Amniotic stem cell (primary cell): ENCODE measurements at regions not wholly inside any gene's neighbourhood (a gene's known extent, or its start where the extent isn't known, plus 50 kb on each side); places are given as distances from the start of the nearest gene placed in this dataset.

Source experiments
- DNase-seq: peaks from one replicate; lab custom pipeline; 2025; lab: John Stamatoyannopoulos, UW

DNA sequence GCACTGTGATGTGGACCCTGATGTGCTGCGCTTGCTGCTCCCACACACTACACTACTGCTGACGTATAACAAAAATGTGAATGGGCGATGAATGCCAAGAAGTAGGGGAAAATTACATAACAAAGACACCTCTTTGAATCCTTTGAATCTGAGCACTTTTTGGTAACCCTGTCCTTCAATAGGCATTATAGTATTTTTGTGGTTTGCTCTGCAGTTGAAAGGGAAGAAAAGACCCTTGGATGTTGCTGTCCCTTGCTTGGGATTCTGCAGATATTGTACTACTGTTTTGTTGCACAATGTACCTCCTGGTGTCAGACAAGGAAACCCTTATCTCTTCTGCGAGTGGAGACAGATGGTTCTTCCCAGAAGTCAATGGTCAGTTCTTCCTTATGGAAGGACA, 124.8 kb upstream of the UBE3A start:
- no peak for DNase-seq

DNA sequence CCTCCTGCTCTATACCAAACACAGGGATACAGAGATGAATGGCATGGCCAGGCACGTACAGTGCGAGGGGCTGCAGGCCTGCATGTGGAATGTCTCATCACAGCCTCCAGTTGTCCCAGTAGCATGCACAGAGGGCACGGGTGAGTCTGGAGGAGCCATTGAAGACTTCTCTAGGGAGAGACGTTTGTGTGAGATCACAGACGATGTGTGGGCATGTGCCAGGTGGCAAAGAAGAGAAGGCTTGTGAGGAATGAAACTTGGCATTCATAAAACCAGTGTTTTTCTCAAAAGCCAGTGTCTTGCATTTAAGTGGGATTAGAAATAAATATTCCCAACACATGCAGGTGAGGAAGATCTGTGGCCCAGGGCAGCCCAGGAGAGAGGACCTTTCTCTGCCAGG, 119.1 kb upstream of the UBE3A start:
- no peak for DNase-seq

GRCh38 chr15:25556136-25556535, 117.3 kb upstream of the UBE3A start:
- DNase-seq: no peak

GRCh38 chr15:25554640-25555039, 115.8 kb upstream of the UBE3A start:
- DNase-seq: no peak

- no peak for DNase-seq
These were observed 109.8 kb upstream of the UBE3A start for GRCh38 chr15:25548600-25548999.

GRCh38 chr15:25545889-25546288, 107.1 kb upstream of the UBE3A start:
- DNase-seq: no peak

GRCh38 chr15:25545017-25545416, 106.2 kb upstream of the UBE3A start:
- DNase-seq: no peak

GRCh38 chr15:25544076-25544475, 105.3 kb upstream of the UBE3A start:
- no peak for DNase-seq

DNA sequence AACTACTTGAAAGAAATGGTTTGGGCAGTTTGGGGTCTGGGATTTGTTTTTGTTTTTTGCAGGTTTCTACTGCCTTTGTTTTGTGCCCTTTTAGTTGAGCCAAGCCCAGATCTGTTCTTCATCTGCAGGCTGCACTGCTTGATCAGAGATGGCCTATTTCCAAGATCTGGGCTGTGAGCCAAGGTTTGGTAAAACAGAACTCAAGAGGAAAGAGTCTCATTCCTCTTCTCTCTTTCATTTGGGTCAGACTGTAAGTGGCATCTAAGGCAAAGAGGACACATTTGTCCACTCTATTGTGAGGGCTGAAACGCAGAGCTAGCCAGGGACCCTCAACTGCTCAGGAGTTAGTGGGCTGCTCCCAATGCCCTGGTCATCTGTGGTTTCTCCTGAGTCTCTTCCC, 104.4 kb upstream of the UBE3A start:
- no peak for DNase-seq

DNA sequence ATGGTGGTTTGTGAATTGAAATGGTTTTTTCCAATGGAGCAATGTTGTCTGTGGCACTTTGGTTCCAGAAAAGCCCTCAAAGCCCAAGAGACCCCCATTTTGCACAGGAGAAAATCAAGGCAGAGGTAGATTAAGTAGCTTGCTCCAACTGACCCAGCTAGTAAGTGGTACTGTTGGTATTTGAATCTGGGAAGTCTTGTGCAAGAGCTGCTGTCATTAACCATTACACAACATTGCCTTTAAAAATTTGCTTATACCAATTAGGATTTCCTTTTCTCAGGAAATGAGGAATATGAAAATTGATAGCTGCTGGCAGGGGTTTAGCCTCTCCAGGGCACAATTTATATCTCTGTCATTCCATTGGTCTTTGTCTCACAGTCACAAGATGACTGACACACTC, 102.4 kb upstream of the UBE3A start:
- no peak for DNase-seq

DNA sequence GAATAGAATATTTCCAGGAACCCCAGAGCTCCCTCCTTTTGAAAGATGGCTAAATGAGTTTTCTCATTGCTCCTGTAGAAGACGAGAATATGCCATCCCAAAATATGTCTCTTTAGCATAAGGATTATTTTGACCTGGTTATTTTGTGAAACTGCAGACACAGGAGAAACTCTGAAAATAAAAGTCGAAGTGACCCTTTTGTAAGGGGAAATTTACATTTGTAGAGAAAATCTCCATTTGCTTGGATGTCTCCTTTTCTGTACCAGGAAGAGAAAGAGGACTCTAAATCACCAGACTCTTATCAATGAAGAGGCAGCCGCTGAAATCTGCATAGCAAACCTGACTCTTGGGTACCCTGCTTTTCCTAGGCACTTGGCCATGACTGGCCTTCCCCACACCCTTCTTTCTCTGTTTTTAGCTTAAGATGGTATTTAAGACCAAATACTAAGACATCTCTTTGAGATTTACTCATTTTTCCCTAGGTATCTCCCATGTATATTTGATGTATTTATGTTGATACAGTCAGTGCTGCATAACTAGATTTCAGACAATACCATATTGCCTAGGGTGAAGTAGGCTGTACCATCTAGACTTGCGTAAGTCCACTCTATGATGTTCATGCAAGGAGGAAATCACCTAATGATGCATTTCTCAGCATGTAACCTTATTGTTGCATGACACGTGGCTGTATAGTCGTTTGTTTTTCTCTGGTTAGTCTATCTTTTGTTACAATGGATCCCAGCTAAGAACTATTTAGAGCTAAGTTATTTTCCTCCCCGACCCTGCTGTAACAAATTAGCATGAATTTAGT, 98.2 kb upstream of the UBE3A start:
- no peak for DNase-seq

- DNase-seq: no peak
These were observed 97.0 kb upstream of the UBE3A start for GRCh38 chr15:25535866-25536265.

DNA sequence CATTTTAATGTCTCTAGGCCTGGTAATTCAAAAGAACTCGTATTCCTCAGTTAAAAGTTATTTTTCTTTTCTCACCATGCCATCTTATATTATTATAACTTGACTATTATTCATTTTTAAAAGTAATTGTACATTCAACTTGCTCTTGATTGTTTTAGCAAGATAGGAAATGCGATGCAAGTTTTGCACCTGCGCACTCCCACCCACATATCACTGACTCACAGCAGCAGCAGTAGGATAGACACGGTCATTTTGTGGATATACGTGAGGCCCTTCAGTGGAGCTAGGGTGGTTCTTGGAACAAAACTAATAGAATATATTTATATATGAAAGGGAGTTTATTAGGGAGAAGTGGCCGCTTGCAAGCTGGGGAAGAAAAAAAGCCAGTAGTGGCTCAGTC, 95.5 kb upstream of the UBE3A start:
- no peak for DNase-seq

GRCh38 chr15:25532269-25533140, 93.7 kb upstream of the UBE3A start:
- no peak for DNase-seq

DNA sequence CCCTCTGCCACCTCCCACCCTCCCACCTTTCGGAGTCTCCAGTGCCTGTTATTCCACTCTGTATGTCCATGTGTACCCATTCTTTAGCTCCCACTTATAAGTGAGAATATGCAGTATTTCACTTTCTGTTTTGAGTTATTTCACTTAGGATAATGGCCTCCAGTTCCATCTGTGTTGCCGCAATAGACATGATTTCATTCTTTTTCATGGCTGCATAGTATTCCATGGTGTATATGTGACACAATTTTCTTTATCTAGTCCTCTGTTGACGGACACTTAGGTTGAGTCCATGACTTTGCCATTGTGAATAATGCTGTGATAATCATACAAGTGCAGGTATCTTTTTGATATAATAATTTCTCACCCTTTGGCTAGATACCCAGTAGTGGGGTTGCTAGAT, 91.0 kb upstream of the UBE3A start:
- no peak for DNase-seq

- no peak for DNase-seq
These were observed 88.3 kb upstream of the UBE3A start for GRCh38 chr15:25527118-25527517.

DNA sequence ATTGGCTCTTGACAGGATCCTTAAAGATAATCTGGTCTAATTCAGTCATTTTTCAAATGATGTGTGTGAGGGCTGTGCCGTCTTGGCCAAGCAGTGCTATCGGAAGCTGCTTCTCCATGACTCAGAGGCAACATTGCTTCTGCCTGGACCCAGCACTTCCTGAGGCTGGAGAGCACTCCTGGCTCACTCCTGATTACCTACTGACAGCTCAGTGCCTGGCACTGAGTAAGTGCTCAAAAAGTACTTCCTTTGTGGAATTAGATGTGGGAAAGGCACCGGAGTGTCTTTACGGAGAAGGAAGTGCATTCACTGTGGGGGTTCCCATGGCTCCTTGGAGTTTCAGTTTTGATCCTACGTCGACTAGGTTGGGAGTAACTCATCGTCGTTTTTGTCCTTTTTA, 86.9 kb upstream of the UBE3A start:
- no peak for DNase-seq

- DNase-seq: no peak
These were observed 76.8 kb upstream of the UBE3A start for GRCh38 chr15:25515633-25516032.

DNA sequence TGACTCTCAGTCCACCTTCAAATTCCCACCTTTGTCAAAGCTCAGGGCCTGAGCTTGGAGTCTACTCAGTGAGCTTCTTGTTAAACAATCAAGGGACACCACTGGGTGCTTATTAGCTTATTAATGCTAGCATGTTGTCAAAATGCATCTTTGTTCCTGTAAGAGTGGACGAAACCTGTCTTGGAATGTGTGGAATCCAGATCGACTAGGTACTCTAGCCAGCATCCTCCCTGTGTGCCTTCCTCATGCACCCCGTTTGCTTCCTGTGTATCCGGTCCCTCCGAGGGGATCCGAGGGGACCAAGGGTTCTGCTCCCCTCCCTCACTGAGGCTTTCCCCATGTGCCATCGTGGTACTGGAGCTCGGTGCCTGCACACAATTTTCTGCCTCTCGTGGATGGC, 75.7 kb upstream of the UBE3A start:
- DNase-seq: no peak

DNA sequence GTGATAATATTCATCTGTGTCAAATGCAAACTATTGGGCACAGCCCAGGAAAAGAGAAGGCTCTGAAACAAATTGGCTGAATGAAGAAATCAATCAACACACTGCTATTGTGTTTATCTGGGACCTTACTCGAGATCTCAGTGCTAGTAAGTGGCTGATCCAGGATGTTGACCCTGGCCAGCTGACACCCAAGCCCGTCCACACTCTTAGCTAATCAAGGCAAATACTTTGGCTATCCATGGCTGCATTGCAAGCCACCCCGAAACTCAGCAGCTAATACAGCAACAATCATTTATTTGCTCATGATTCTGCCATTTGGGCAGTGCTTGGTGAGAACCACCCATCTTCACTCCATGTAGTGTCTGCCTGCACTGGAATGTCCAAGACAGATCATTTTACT, 74.1 kb upstream of the UBE3A start:
- no peak for DNase-seq

DNA sequence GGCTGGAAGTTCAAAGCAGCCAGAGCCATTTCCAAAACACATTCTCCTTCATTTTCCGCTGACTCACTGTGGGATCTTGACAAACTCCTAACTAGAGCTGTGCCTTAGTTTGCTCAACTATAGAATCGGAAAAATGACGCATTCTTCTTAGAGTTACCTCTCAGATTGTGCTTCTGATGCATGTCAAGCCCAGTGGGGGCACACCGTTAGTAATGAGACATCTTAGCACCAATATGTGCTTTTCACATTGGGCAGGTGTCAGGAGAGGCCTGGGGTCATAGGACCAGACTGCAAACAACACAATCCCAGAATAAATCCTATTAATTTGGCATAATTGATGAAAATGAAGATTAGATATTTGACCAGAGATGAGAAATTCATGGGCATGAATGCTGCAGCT, 71.3 kb upstream of the UBE3A start:
- DNase-seq: no peak

DNA sequence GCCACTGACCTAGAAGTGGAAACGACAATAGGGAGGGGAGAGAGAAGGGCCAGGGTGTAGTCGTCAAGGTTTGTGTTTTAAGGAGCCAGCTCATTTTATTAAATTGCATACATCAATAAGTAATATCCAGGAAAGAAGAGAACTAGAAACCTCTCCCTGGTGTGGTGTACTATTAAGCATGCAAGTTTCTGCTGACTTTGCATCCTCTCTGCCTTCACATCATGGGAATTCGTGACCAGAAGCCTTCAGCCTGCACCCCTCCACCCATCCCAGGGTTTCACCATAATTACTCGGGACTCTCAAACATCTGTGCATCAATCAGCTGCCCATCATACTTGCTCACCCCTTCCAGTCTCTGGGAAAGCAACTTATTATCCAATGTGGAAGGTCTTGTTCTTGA, 70.9 kb upstream of the UBE3A start:
- no peak for DNase-seq

DNA sequence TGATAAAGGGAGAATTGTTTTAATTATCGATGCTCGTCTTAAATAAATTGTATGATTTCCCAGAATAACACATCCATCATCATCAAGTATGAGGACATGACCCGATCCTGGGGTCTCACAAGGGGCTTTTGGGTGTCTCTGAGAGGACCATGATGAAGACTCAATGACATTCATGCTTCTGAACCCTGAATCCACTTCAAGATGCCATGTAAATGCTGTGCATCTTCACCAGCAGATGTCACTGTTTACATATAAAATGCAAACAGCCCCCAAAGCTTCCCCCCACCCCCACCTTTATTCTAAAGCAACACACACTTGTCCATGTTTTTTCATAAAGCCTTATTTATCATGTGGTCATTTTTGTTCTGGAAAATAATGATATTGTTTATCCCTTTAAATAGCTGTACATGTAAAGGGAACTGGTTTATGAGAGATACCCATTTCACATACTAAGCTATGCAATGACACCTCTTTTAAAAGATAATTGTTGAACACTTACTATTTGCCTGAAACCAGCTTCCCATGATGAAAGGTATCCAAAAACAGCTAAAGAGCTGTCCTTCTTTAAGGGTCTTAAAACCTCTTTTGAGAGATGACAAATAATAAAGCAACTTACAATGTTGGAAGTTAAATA, 69.7 kb upstream of the UBE3A start:
- peak; percentile 29 for DNase-seq
